H1 (cell line): ENCODE measurements at regions not wholly inside any gene's neighbourhood (a gene's known extent, or its start where the extent isn't known, plus 50 kb on each side); places are given as distances from the start of the nearest gene placed in this dataset.

Source experiments
- CTCF ChIA-PET: fragments of 300-600 bp; sonication (Branson Sonifier 250); formaldehyde crosslinking; loops from one replicate; lab custom pipeline; 2021; ENCODE audit not compliant: partially characterized antibody; lab: Charles Lee
- POLR2A ChIA-PET: fragments of 300-600 bp; sonication (Branson Sonifier 250); formaldehyde crosslinking; loops from one replicate; lab custom pipeline; 2021; ENCODE audit warnings: inconsistent platforms; ENCODE audit not compliant: partially characterized antibody; lab: Charles Lee
- DNase-seq, 2 experiments: peaks; one replicate each; pipeline versions ENCODE4 v3.0.0 to v3.0.0-alpha.2; 2010 to 2022; ENCODE audit warnings: low spot score in 2 of 2, low read depth in 1 of 2, mixed read lengths in 1 of 2
- FAIRE-seq: peaks from 2 replicates; lab custom pipeline; 2011; peaks lifted over from hg19 to GRCh38; lab: Jason Lieb, UNC
- H2AFZ ChIP-seq: 2 replicates; pipeline ENCODE4 v1.8.1; 2012; ENCODE audit warnings: low read length, inconsistent platforms
- H2AK5ac ChIP-seq: 2 replicates; pipeline ENCODE4 v1.6.1; 2013; ENCODE audit warnings: low read depth, low read length
- H2BK120ac ChIP-seq: replicated peaks from 2 replicates; pipeline ENCODE3; 2013; ENCODE audit warnings: low read depth, low read length, inconsistent platforms
- H2BK12ac ChIP-seq: 2 replicates; pipeline ENCODE4 v1.6.1; 2013; ENCODE audit warnings: low read depth, low read length
- H2BK15ac ChIP-seq: 2 replicates; pipeline ENCODE4 v1.6.1; 2013; ENCODE audit warnings: low read length
- H2BK20ac ChIP-seq: 2 replicates; pipeline ENCODE4 v1.6.1; 2013; ENCODE audit warnings: low read length
- H2BK5ac ChIP-seq: 2 replicates; pipeline ENCODE4 v1.6.1; 2013; ENCODE audit warnings: low read depth, low read length
- H3K14ac ChIP-seq: 2 replicates; pipeline ENCODE4 v1.6.1; 2013; ENCODE audit warnings: inconsistent platforms; ENCODE audit not compliant: insufficient read length
- H3K18ac ChIP-seq: 2 replicates; pipeline ENCODE4 v1.6.1; 2013; ENCODE audit warnings: low read length; ENCODE audit errors: extremely low read depth
- H3K23ac ChIP-seq: 2 replicates; pipeline ENCODE4 v1.6.1; 2013; ENCODE audit warnings: inconsistent platforms; ENCODE audit not compliant: insufficient read length
- H3K23me2 ChIP-seq: 2 replicates; pipeline ENCODE4 v1.6.1; 2013; ENCODE audit warnings: low read depth, low read length
- H3K27ac ChIP-seq: 2 replicates; pipeline ENCODE4 v1.6.1; 2011; ENCODE audit warnings: low read depth, low read length, inconsistent platforms
- H3K27me3 ChIP-seq, 4 experiments: replicated peaks in 1 of 4; 1 replicate in 1 of 4; 2 replicates in 3 of 4; pipeline versions ENCODE4 v1.6.1 to v1.8.1; 2011 to 2013; ENCODE audit warnings: low read length in 3 of 4, mild to moderate bottlenecking in 3 of 4, inconsistent platforms in 2 of 4, mixed read lengths in 2 of 4, moderate library complexity in 1 of 4; ENCODE audit not compliant: control insufficient read depth in 3 of 4, insufficient read depth in 3 of 4; ENCODE audit errors: extremely low read depth in 1 of 4
- H3K36me3 ChIP-seq, 4 experiments: 2 replicates each; pipeline versions ENCODE4 v1.6.1 to v1.8.1; 2011 to 2013; ENCODE audit warnings: mild to moderate bottlenecking in 4 of 4, low read length in 3 of 4, moderate library complexity in 2 of 4, control low read depth in 1 of 4, inconsistent platforms in 1 of 4; ENCODE audit not compliant: insufficient read depth in 4 of 4, control insufficient read depth in 2 of 4
- H3K4ac ChIP-seq: replicated peaks from 2 replicates; pipeline ENCODE3; 2013; ENCODE audit warnings: low read length, low read depth, mixed read lengths, inconsistent platforms; ENCODE audit not compliant: insufficient read length
- H3K4me1 ChIP-seq, 4 experiments: replicated peaks in 1 of 4; 1 replicate in 1 of 4; 2 replicates in 3 of 4; pipeline versions ENCODE4 v1.6.1 to v1.8.1; 2011 to 2013; ENCODE audit warnings: low read length in 3 of 4, inconsistent platforms in 2 of 4, mixed read lengths in 1 of 4; ENCODE audit not compliant: insufficient read depth in 4 of 4, control insufficient read depth in 3 of 4
- H3K4me2 ChIP-seq, 2 experiments: 2 replicates each; pipeline versions ENCODE4 v1.6.1 to v1.8.1; 2011 to 2013; ENCODE audit warnings: low read depth in 2 of 2, low read length in 2 of 2, control low read depth in 1 of 2, inconsistent platforms in 1 of 2, mild to moderate bottlenecking in 1 of 2; ENCODE audit not compliant: insufficient read depth in 1 of 2
- H3K4me3 ChIP-seq, 4 experiments: fragments of 200-600, 300-600 bp in 1 of 4; sonication (generic), shearing (Covaris generic), sonication (Bioruptor Twin) in 1 of 4; 2 replicates each; pipeline versions ENCODE4 v1.5.1 to v1.8.1; 2011 to 2016; ENCODE audit warnings: low read length in 4 of 4, low read depth in 3 of 4, control low read depth in 2 of 4, inconsistent platforms in 2 of 4, mild to moderate bottlenecking in 2 of 4, mixed read lengths in 1 of 4, moderate library complexity in 1 of 4; ENCODE audit not compliant: insufficient read depth in 2 of 4; ENCODE audit errors: extremely low read depth in 1 of 4
- H3K56ac ChIP-seq: replicated peaks from 2 replicates; pipeline ENCODE3; 2013; ENCODE audit warnings: low read depth, mild to moderate bottlenecking, mixed read lengths, low read length, inconsistent platforms; ENCODE audit not compliant: insufficient read length
- H3K79me1 ChIP-seq: 2 replicates; pipeline ENCODE4 v1.6.1; 2013; ENCODE audit warnings: low read depth, low read length, control low read depth
- H3K79me2 ChIP-seq, 2 experiments: 2 replicates each; pipeline versions ENCODE4 v1.6.1 to v1.8.1; 2012 to 2013; ENCODE audit warnings: low read length in 2 of 2, mild to moderate bottlenecking in 2 of 2, inconsistent platforms in 1 of 2; ENCODE audit not compliant: insufficient read depth in 2 of 2, control insufficient read depth in 1 of 2
- H3K9ac ChIP-seq, 4 experiments: replicated peaks in 1 of 4; 1 replicate in 1 of 4; 2 replicates in 3 of 4; pipeline versions ENCODE4 v1.6.1 to v1.8.1; 2011 to 2013; ENCODE audit warnings: low read depth in 3 of 4, low read length in 3 of 4, control low read depth in 2 of 4, mild to moderate bottlenecking in 2 of 4, moderate library complexity in 2 of 4, inconsistent platforms in 1 of 4; ENCODE audit errors: extremely low read depth in 1 of 4
- H3K9me3 ChIP-seq, 2 experiments: 2 replicates each; pipeline versions ENCODE4 v1.6.1 to v1.8.1; 2012 to 2013; ENCODE audit warnings: mild to moderate bottlenecking in 2 of 2, moderate library complexity in 2 of 2, control low read depth in 1 of 2, inconsistent platforms in 1 of 2, low read depth in 1 of 2, low read length in 1 of 2, mixed read lengths in 1 of 2; ENCODE audit not compliant: insufficient read depth in 2 of 2
- H4K20me1 ChIP-seq, 2 experiments: replicated peaks in 1 of 2; 2 replicates each; pipeline versions ENCODE3 to v1.8.1; 2011 to 2013; ENCODE audit warnings: inconsistent platforms in 2 of 2, low read length in 2 of 2, mild to moderate bottlenecking in 1 of 2; ENCODE audit not compliant: insufficient read depth in 2 of 2, control insufficient read depth in 1 of 2
- H4K5ac ChIP-seq: 2 replicates; pipeline ENCODE4 v1.6.1; 2013; ENCODE audit warnings: low read length, low read depth, mixed read lengths, inconsistent platforms; ENCODE audit not compliant: insufficient read length
- H4K8ac ChIP-seq: 2 replicates; pipeline ENCODE4 v1.8.0; 2013; ENCODE audit warnings: mild to moderate bottlenecking, moderate library complexity, low read length, inconsistent platforms; ENCODE audit not compliant: insufficient read depth; ENCODE audit errors: extremely low read depth
- H4K91ac ChIP-seq: replicated peaks from 2 replicates; pipeline ENCODE3; 2013; ENCODE audit warnings: low read length, mixed read lengths, inconsistent platforms; ENCODE audit not compliant: insufficient read length
- BACH1 ChIP-seq: IDR thresholded peaks from 2 replicates; pipeline ENCODE4 v1.6.1; 2012; ENCODE audit warnings: low read length, improper control_type of control experiment
- BRCA1 ChIP-seq: IDR thresholded peaks from 2 replicates; pipeline ENCODE4 v1.6.1; 2012; ENCODE audit warnings: low read depth, low read length, improper control_type of control experiment
- CEBPB ChIP-seq: IDR thresholded peaks from 2 replicates; pipeline ENCODE4 v1.6.1; 2012; ENCODE audit warnings: low read depth, low read length
- CHD1 ChIP-seq: IDR thresholded peaks from 2 replicates; pipeline ENCODE4 v1.6.1; 2012; ENCODE audit warnings: low read depth, low read length, improper control_type of control experiment
- CREB1 ChIP-seq: IDR thresholded peaks from 2 replicates; pipeline ENCODE4 v1.6.1; 2012; ENCODE audit warnings: inconsistent platforms
- HDAC6 ChIP-seq: IDR thresholded peaks from one replicate; pipeline ENCODE4 v1.7.1; 2012; ENCODE audit warnings: low read depth, mild to moderate bottlenecking, inconsistent platforms, low read length, moderate library complexity
- JUN ChIP-seq: IDR thresholded peaks from 2 replicates; pipeline ENCODE4 v1.6.1; 2011; ENCODE audit warnings: low read depth, mild to moderate bottlenecking, improper control_type of control experiment, low read length
- NANOG ChIP-seq: IDR thresholded peaks from 2 replicates; pipeline ENCODE4 v1.6.1; 2011; ENCODE audit warnings: low read length, low read depth, mild to moderate bottlenecking, inconsistent platforms; ENCODE audit not compliant: insufficient read depth, poor library complexity, severe bottlenecking
- POLR2AphosphoS5 ChIP-seq: IDR thresholded peaks from 2 replicates; pipeline ENCODE4 v1.6.1; 2011; ENCODE audit warnings: low read depth, low read length
- RAD21 ChIP-seq, 2 experiments: IDR thresholded peaks in 1 of 2; conservative IDR thresholded peaks in 1 of 2; 2 replicates each; pipeline ENCODE4 v1.6.1; 2011; ENCODE audit warnings: low read depth in 2 of 2, low read length in 2 of 2, improper control_type of control experiment in 1 of 2, inconsistent platforms in 1 of 2, mild to moderate bottlenecking in 1 of 2, moderate library complexity in 1 of 2
- SIN3A ChIP-seq, 2 experiments: IDR thresholded peaks in 1 of 2; conservative IDR thresholded peaks in 1 of 2; 2 replicates each; pipeline ENCODE4 v1.6.1; 2011 to 2012; ENCODE audit warnings: low read length in 2 of 2, improper control_type of control experiment in 1 of 2, low read depth in 1 of 2, mild to moderate bottlenecking in 1 of 2
- SP1 ChIP-seq: IDR thresholded peaks from 2 replicates; pipeline ENCODE4 v1.6.1; 2011; ENCODE audit warnings: low read depth, low read length
- WGBS, 2 experiments: shearing (Covaris generic) in 1 of 2; methylation state at CpG; one replicate each; pipeline versions ENCODE4 v1.1.6 to v1.1.7; 2013 to 2015; ENCODE audit warnings: low lambda C conversion rate in 2 of 2, mixed read lengths in 2 of 2, inconsistent platforms in 1 of 2, low coverage in 1 of 2, missing lambda C conversion rate in 1 of 2; ENCODE audit not compliant: insufficient replicate concordance in 2 of 2, insufficient coverage in 1 of 2, insufficient read length in 1 of 2; ENCODE audit errors: extremely low coverage in 1 of 2, missing lambda C conversion rate in 1 of 2; 5-methylcytosine and 5-hydroxymethylcytosine counted together
- TF ChIP-seq, protein P1 (sequence below): IDR thresholded peaks from 2 replicates; pipeline ENCODE4 v1.6.1; 2012; ENCODE audit warnings: inconsistent platforms
- TF ChIP-seq, protein P2 (sequence below): IDR thresholded peaks from 2 replicates; pipeline ENCODE4 v1.6.1; 2012; ENCODE audit warnings: inconsistent platforms

GRCh38 chr2:7943446-7943845 is 738.4 kb upstream of the ID2 start:
- no peaks in the 10 kb centered on the region for H3K79me2 ChIP-seq
- H2AFZ ChIP-seq, result no peak overlapping the region
- H3K27me3 ChIP-seq, result no peaks in the 10 kb centered on the region; a peak in 1 of 7 replicates
- ChIA-PET CTCF (interaction anchor here (0.8 to 2.0 kb wide), 3 partner anchors 11 to 744 kb away, joined by 3 to 4 read pairs (median 4); no protein-coding TSS in a partner anchor), POLR2A (no interaction called here)
- H3K18ac ChIP-seq, result no peak overlapping the region
- DNase-seq (no peak), FAIRE-seq (no peak)
- H3K23ac ChIP-seq, result no peak overlapping the region
- H3K27ac ChIP-seq, result no peak overlapping the region
- H3K14ac ChIP-seq, result no peak overlapping the region
- no peaks in the 10 kb centered on the region for H3K36me3 ChIP-seq
- H3K4me1 ChIP-seq, result peaks cover 0 to 5% (median 0%) of the 10 kb centered on the region in 4 experiments; a peak in 1 of 7 replicates
- no peaks in the 10 kb centered on the region for H3K23me2 ChIP-seq
- H2AK5ac ChIP-seq, result no peak overlapping the region
- H4K20me1 ChIP-seq, result no peaks in the 10 kb centered on the region
- H3K56ac ChIP-seq, result no peak overlapping the region
- no peaks in the 10 kb centered on the region for H3K9me3 ChIP-seq
- H2BK120ac ChIP-seq, result no peak overlapping the region
- H3K4ac ChIP-seq, result no peak overlapping the region
- H3K9ac ChIP-seq, result no peak overlapping the region
- H3K4me3 ChIP-seq, result no peak overlapping the region
- H2BK5ac ChIP-seq, result no peak overlapping the region
- H4K91ac ChIP-seq, result no peak overlapping the region
- H2BK15ac ChIP-seq, result no peak overlapping the region
- no peak overlapping the region for H2BK12ac ChIP-seq
- no peak overlapping the region for H2BK20ac ChIP-seq
- no peaks in the 10 kb centered on the region for H3K79me1 ChIP-seq
- H3K4me2 ChIP-seq, result no peak overlapping the region
- H4K8ac ChIP-seq, result no peak overlapping the region
- no peak overlapping the region for H4K5ac ChIP-seq
- WGBS, 2 experiments, result 82% methylated on average over 8 of the region's 8 CpGs; no CpG with 5 or more reads in 1 of the 2 experiments
- TF ChIP-seq CREB1, result no peak
- TF ChIP-seq, protein P1, sequence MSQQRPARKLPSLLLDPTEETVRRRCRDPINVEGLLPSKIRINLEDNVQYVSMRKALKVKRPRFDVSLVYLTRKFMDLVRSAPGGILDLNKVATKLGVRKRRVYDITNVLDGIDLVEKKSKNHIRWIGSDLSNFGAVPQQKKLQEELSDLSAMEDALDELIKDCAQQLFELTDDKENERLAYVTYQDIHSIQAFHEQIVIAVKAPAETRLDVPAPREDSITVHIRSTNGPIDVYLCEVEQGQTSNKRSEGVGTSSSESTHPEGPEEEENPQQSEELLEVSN, result no peak
- TF ChIP-seq, protein P2, sequence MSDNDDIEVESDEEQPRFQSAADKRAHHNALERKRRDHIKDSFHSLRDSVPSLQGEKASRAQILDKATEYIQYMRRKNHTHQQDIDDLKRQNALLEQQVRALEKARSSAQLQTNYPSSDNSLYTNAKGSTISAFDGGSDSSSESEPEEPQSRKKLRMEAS, result no peak
- no peak for TF ChIP-seq BACH1
- no peak for TF ChIP-seq CEBPB
- TF ChIP-seq CHD1, result no peak
- no peak for TF ChIP-seq JUN
- no peak for TF ChIP-seq RAD21 (IDR thresholded peaks at IDR 0.05 in 1 of 2, conservative IDR thresholded peaks at IDR 0.05 in 1 of 2; ENCODE audit: low read depth in 2 of 2, low read length in 2 of 2)
- TF ChIP-seq NANOG, result no peak
- no peak for TF ChIP-seq SP1
- no peak for TF ChIP-seq BRCA1
- no peak for TF ChIP-seq HDAC6
- no peak for TF ChIP-seq SIN3A (conservative IDR thresholded peaks at IDR 0.05 in 1 of 2, IDR thresholded peaks at IDR 0.05 in 1 of 2; ENCODE audit: low read depth in 1 of 2, low read length in 2 of 2)
- TF ChIP-seq POLR2AphosphoS5, result no peak
